BJ (cell line): ENCODE measurements at regions not wholly inside any gene's neighbourhood (a gene's known extent, or its start where the extent isn't known, plus 50 kb on each side); places are given as distances from the start of the nearest gene placed in this dataset.

Source experiments
- CTCF ChIA-PET: fragments of 350-600 bp; formaldehyde crosslinking; extraction: SDS; loops from one replicate; lab custom pipeline; 2021; ENCODE audit warnings: antibody characterized with exemption, inconsistent platforms; lab: Yijun Ruan, JAX
- POLR2A ChIA-PET: fragments of 300-600 bp; sonication (Branson Sonifier 250); formaldehyde crosslinking; extraction: SDS; loops from one replicate; lab custom pipeline; 2021; ENCODE audit warnings: antibody characterized with exemption; lab: Charles Lee
- DNase-seq: peaks from one replicate; pipeline ENCODE4 v3.0.0-alpha.2; 2011; ENCODE audit warnings: low read depth
- H3K27me3 ChIP-seq: 2 replicates; pipeline ENCODE4 v1.6.0; 2011; ENCODE audit warnings: low read length; ENCODE audit not compliant: control insufficient read depth, insufficient read depth
- H3K36me3 ChIP-seq: 2 replicates; pipeline ENCODE4 v1.5.1; 2011; ENCODE audit warnings: low read length; ENCODE audit not compliant: control insufficient read depth, insufficient read depth
- H3K4me3 ChIP-seq: 2 replicates; pipeline ENCODE4 v1.5.1; 2011; ENCODE audit warnings: low read depth, mild to moderate bottlenecking, control low read depth, low read length
- CTCF ChIP-seq: IDR thresholded peaks from 2 replicates; pipeline ENCODE4 v1.5.1; 2011; ENCODE audit warnings: low read depth, mild to moderate bottlenecking, control low read depth, inconsistent platforms, low read length, moderate library complexity; ENCODE audit not compliant: insufficient read depth

- ChIA-PET POLR2A (no interaction called here), CTCF (no interaction called here)
- no peak for TF ChIP-seq CTCF
- Histone ChIP-seq H3K4me3 (no peak overlapping the region), H3K36me3 (no peaks in the 10 kb centered on the region), H3K27me3 (no peaks in the 10 kb centered on the region)
- no peak for DNase-seq
Measured at GRCh38 chr14:82905762-82906161, 1372.1 kb upstream of the SEL1L start.

DNA sequence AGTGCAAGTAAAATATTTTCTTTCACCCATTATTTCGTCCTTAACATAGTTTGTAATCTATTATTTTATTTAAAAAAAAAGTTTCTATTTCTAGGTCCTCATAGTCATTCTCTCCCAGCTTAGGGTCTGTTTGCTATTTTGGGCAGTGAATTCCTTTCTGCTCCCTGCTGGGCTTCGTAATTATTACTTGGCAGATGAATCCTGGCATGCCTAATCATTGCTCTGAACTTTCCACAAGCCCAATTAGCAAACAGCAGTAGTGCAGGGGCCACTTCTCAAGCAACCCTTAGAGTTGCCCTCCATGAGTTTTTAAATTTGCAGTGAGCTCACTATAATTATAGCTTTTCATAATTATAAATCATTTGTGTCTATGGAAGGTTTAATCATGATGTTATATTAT lies 1378.3 kb upstream of the SEL1L start:
- Histone ChIP-seq H3K4me3 (no peak overlapping the region), H3K36me3 (no peaks in the 10 kb centered on the region), H3K27me3 (no peaks in the 10 kb centered on the region)
- ChIA-PET CTCF (no interaction called here), POLR2A (no interaction called here)
- no peak for TF ChIP-seq CTCF
- DNase-seq, result no peak

DNA sequence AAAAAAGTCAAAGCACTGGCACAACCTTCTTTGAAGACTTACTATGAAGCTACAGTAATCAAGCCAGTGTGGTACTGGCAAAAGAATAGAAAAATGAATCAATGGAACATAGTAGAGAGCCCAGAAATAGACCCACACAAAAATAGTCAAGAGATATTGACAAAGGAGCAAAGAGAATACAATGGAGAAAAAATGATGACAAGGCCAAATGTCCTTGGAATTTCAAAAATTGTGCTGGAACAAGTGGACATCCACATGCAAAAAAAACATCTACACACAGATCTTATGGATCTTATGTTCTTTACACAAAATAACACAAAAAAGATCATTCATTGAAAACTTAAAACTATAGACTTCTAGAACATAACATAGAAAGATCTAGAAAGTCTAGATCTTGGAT lies 1379.7 kb upstream of the SEL1L start:
- H3K4me3 ChIP-seq, result no peak overlapping the region
- ChIA-PET CTCF (no interaction called here), POLR2A (no interaction called here)
- no peaks in the 10 kb centered on the region for H3K27me3 ChIP-seq
- H3K36me3 ChIP-seq, result no peaks in the 10 kb centered on the region
- DNase-seq, result no peak
- TF ChIP-seq CTCF, result no peak

DNA sequence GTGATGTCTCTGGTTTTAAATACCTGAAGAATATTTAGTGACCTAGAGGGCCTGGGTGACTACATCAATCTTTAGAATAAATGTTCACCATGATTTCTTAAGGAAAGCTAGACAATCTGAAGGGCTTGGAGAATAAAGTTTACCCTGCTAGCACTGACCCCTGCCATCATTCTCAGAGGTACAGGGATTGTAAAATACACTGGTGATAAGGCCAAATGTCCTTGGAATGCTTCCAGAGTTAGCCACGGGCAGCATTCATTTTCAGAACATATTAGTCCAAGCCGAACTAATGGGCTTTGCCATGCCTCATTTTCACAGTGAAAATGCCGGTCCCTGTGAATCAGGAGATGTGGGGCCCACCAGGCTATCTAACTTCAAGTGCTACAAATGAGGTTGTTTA lies 1381.7 kb upstream of the SEL1L start:
- H3K27me3 ChIP-seq, result no peaks in the 10 kb centered on the region
- CTCF ChIA-PET, result no interaction called here
- no peak for DNase-seq
- no peak overlapping the region for H3K4me3 ChIP-seq
- no peak for TF ChIP-seq CTCF
- no peaks in the 10 kb centered on the region for H3K36me3 ChIP-seq
- POLR2A ChIA-PET, result no interaction called here

- Histone ChIP-seq H3K27me3 (no peaks in the 10 kb centered on the region), H3K4me3 (no peak overlapping the region), H3K36me3 (no peaks in the 10 kb centered on the region)
- TF ChIP-seq CTCF, result no peak
- POLR2A ChIA-PET, result no interaction called here
- CTCF ChIA-PET, result no interaction called here
- DNase-seq, result no peak
Measured at GRCh38 chr14:82935691-82936090, 1402.0 kb upstream of the SEL1L start.
